ENCODE measurements at regions not wholly inside any gene's neighbourhood (a gene's known extent, or its start where the extent isn't known, plus 50 kb on each side); places are given as distances from the start of the nearest gene placed in this dataset.
A peak's percentile ranks its signal among the peaks of the same experiment; 100 is the strongest.
"Not testable (repeated sequence)": the region's sequence is repeated elsewhere in the genome, so short reads cannot be mapped to it uniquely, and the experiment has no call there.

- no peak for DNase-seq
Measured at GRCh38 chr9:126173401-126173800, 153.2 kb upstream of the MVB12B start.

- DNase-seq, result no peak
Measured at GRCh38 chr9:126173929-126174328, 152.7 kb upstream of the MVB12B start.

- no peak for DNase-seq
Measured at GRCh38 chr9:126183266-126183665, 143.4 kb upstream of the MVB12B start.

GRCh38 chr9:126190994-126191393, 135.6 kb upstream of the MVB12B start:
- not testable (repeated sequence) for DNase-seq

- DNase-seq, result no peak
Measured at GRCh38 chr9:126198854-126199253, 127.8 kb upstream of the MVB12B start.

GRCh38 chr9:126203313-126203712, 123.3 kb upstream of the MVB12B start:
- no peak for DNase-seq

GRCh38 chr9:126204197-126204596, 122.4 kb upstream of the MVB12B start:
- DNase-seq, result no peak

GRCh38 chr9:126204708-126205225, 121.9 kb upstream of the MVB12B start:
- DNase-seq, result no peak

- peak; percentile 18 for DNase-seq
Measured at GRCh38 chr9:126205265-126205664, 121.4 kb upstream of the MVB12B start.

- no peak for DNase-seq
Measured at GRCh38 chr9:126205845-126206498, 120.7 kb upstream of the MVB12B start.

GRCh38 chr9:126207256-126207655, 119.4 kb upstream of the MVB12B start:
- no peak for DNase-seq

GRCh38 chr9:126208216-126208758, 118.3 kb upstream of the MVB12B start:
- no peak for DNase-seq

- no peak for DNase-seq
Measured at GRCh38 chr9:126211441-126212074, 115.1 kb upstream of the MVB12B start.

GRCh38 chr9:126215486-126215885, 111.1 kb upstream of the MVB12B start:
- DNase-seq, result no peak

- no peak for DNase-seq
Measured at GRCh38 chr9:126216826-126217225, 109.8 kb upstream of the MVB12B start.

GRCh38 chr9:126217250-126217653, 109.4 kb upstream of the MVB12B start:
- no peak for DNase-seq

- DNase-seq, result no peak
Measured at GRCh38 chr9:126217797-126218196, 108.8 kb upstream of the MVB12B start.

- DNase-seq, result no peak
Measured at GRCh38 chr9:126218359-126219125, 108.1 kb upstream of the MVB12B start.

GRCh38 chr9:126219166-126219565, 107.5 kb upstream of the MVB12B start:
- DNase-seq, result no peak

GRCh38 chr9:126219648-126220063, 107.0 kb upstream of the MVB12B start:
- no peak for DNase-seq

GRCh38 chr9:126221480-126221879, 105.1 kb upstream of the MVB12B start:
- no peak for DNase-seq

GRCh38 chr9:126222363-126222834, 104.2 kb upstream of the MVB12B start:
- no peak for DNase-seq
